H1 (cell line): ENCODE measurements at regions not wholly inside any gene's neighbourhood (a gene's known extent, or its start where the extent isn't known, plus 50 kb on each side); places are given as distances from the start of the nearest gene placed in this dataset.

ENCODE experiments used
- CTCF ChIA-PET: fragments of 300-600 bp; sonication (Branson Sonifier 250); formaldehyde crosslinking; loops from one replicate; lab custom pipeline; 2021; ENCODE audit not compliant: partially characterized antibody; lab: Charles Lee
- POLR2A ChIA-PET: fragments of 300-600 bp; sonication (Branson Sonifier 250); formaldehyde crosslinking; loops from one replicate; lab custom pipeline; 2021; ENCODE audit warnings: inconsistent platforms; ENCODE audit not compliant: partially characterized antibody; lab: Charles Lee
- DNase-seq, 2 experiments: peaks; one replicate each; pipeline versions ENCODE4 v3.0.0 to v3.0.0-alpha.2; 2010 to 2022; ENCODE audit warnings: low spot score in 2 of 2, low read depth in 1 of 2, mixed read lengths in 1 of 2
- FAIRE-seq: peaks from 2 replicates; lab custom pipeline; 2011; peaks lifted over from hg19 to GRCh38; lab: Jason Lieb, UNC
- H2AFZ ChIP-seq: 2 replicates; pipeline ENCODE4 v1.8.1; 2012; ENCODE audit warnings: low read length, inconsistent platforms
- H2AK5ac ChIP-seq: 2 replicates; pipeline ENCODE4 v1.6.1; 2013; ENCODE audit warnings: low read depth, low read length
- H2BK120ac ChIP-seq: replicated peaks from 2 replicates; pipeline ENCODE3; 2013; ENCODE audit warnings: low read depth, low read length, inconsistent platforms
- H2BK12ac ChIP-seq: 2 replicates; pipeline ENCODE4 v1.6.1; 2013; ENCODE audit warnings: low read depth, low read length
- H2BK15ac ChIP-seq: 2 replicates; pipeline ENCODE4 v1.6.1; 2013; ENCODE audit warnings: low read length
- H2BK20ac ChIP-seq: 2 replicates; pipeline ENCODE4 v1.6.1; 2013; ENCODE audit warnings: low read length
- H2BK5ac ChIP-seq: 2 replicates; pipeline ENCODE4 v1.6.1; 2013; ENCODE audit warnings: low read depth, low read length
- H3K14ac ChIP-seq: 2 replicates; pipeline ENCODE4 v1.6.1; 2013; ENCODE audit warnings: inconsistent platforms; ENCODE audit not compliant: insufficient read length
- H3K18ac ChIP-seq: 2 replicates; pipeline ENCODE4 v1.6.1; 2013; ENCODE audit warnings: low read length; ENCODE audit errors: extremely low read depth
- H3K23ac ChIP-seq: 2 replicates; pipeline ENCODE4 v1.6.1; 2013; ENCODE audit warnings: inconsistent platforms; ENCODE audit not compliant: insufficient read length
- H3K23me2 ChIP-seq: 2 replicates; pipeline ENCODE4 v1.6.1; 2013; ENCODE audit warnings: low read depth, low read length
- H3K27ac ChIP-seq: 2 replicates; pipeline ENCODE4 v1.6.1; 2011; ENCODE audit warnings: low read depth, low read length, inconsistent platforms
- H3K27me3 ChIP-seq, 4 experiments: replicated peaks in 1 of 4; 1 replicate in 1 of 4; 2 replicates in 3 of 4; pipeline versions ENCODE4 v1.6.1 to v1.8.1; 2011 to 2013; ENCODE audit warnings: low read length in 3 of 4, mild to moderate bottlenecking in 3 of 4, inconsistent platforms in 2 of 4, mixed read lengths in 2 of 4, moderate library complexity in 1 of 4; ENCODE audit not compliant: control insufficient read depth in 3 of 4, insufficient read depth in 3 of 4; ENCODE audit errors: extremely low read depth in 1 of 4
- H3K36me3 ChIP-seq, 4 experiments: 2 replicates each; pipeline versions ENCODE4 v1.6.1 to v1.8.1; 2011 to 2013; ENCODE audit warnings: mild to moderate bottlenecking in 4 of 4, low read length in 3 of 4, moderate library complexity in 2 of 4, control low read depth in 1 of 4, inconsistent platforms in 1 of 4; ENCODE audit not compliant: insufficient read depth in 4 of 4, control insufficient read depth in 2 of 4
- H3K4ac ChIP-seq: replicated peaks from 2 replicates; pipeline ENCODE3; 2013; ENCODE audit warnings: low read length, low read depth, mixed read lengths, inconsistent platforms; ENCODE audit not compliant: insufficient read length
- H3K4me1 ChIP-seq, 4 experiments: replicated peaks in 1 of 4; 1 replicate in 1 of 4; 2 replicates in 3 of 4; pipeline versions ENCODE4 v1.6.1 to v1.8.1; 2011 to 2013; ENCODE audit warnings: low read length in 3 of 4, inconsistent platforms in 2 of 4, mixed read lengths in 1 of 4; ENCODE audit not compliant: insufficient read depth in 4 of 4, control insufficient read depth in 3 of 4
- H3K4me2 ChIP-seq, 2 experiments: 2 replicates each; pipeline versions ENCODE4 v1.6.1 to v1.8.1; 2011 to 2013; ENCODE audit warnings: low read depth in 2 of 2, low read length in 2 of 2, control low read depth in 1 of 2, inconsistent platforms in 1 of 2, mild to moderate bottlenecking in 1 of 2; ENCODE audit not compliant: insufficient read depth in 1 of 2
- H3K4me3 ChIP-seq, 4 experiments: fragments of 200-600, 300-600 bp in 1 of 4; sonication (generic), shearing (Covaris generic), sonication (Bioruptor Twin) in 1 of 4; 2 replicates each; pipeline versions ENCODE4 v1.5.1 to v1.8.1; 2011 to 2016; ENCODE audit warnings: low read length in 4 of 4, low read depth in 3 of 4, control low read depth in 2 of 4, inconsistent platforms in 2 of 4, mild to moderate bottlenecking in 2 of 4, mixed read lengths in 1 of 4, moderate library complexity in 1 of 4; ENCODE audit not compliant: insufficient read depth in 2 of 4; ENCODE audit errors: extremely low read depth in 1 of 4
- H3K56ac ChIP-seq: replicated peaks from 2 replicates; pipeline ENCODE3; 2013; ENCODE audit warnings: low read depth, mild to moderate bottlenecking, mixed read lengths, low read length, inconsistent platforms; ENCODE audit not compliant: insufficient read length
- H3K79me1 ChIP-seq: 2 replicates; pipeline ENCODE4 v1.6.1; 2013; ENCODE audit warnings: low read depth, low read length, control low read depth
- H3K79me2 ChIP-seq, 2 experiments: 2 replicates each; pipeline versions ENCODE4 v1.6.1 to v1.8.1; 2012 to 2013; ENCODE audit warnings: low read length in 2 of 2, mild to moderate bottlenecking in 2 of 2, inconsistent platforms in 1 of 2; ENCODE audit not compliant: insufficient read depth in 2 of 2, control insufficient read depth in 1 of 2
- H3K9ac ChIP-seq, 4 experiments: replicated peaks in 1 of 4; 1 replicate in 1 of 4; 2 replicates in 3 of 4; pipeline versions ENCODE4 v1.6.1 to v1.8.1; 2011 to 2013; ENCODE audit warnings: low read depth in 3 of 4, low read length in 3 of 4, control low read depth in 2 of 4, mild to moderate bottlenecking in 2 of 4, moderate library complexity in 2 of 4, inconsistent platforms in 1 of 4; ENCODE audit errors: extremely low read depth in 1 of 4
- H3K9me3 ChIP-seq, 2 experiments: 2 replicates each; pipeline versions ENCODE4 v1.6.1 to v1.8.1; 2012 to 2013; ENCODE audit warnings: mild to moderate bottlenecking in 2 of 2, moderate library complexity in 2 of 2, control low read depth in 1 of 2, inconsistent platforms in 1 of 2, low read depth in 1 of 2, low read length in 1 of 2, mixed read lengths in 1 of 2; ENCODE audit not compliant: insufficient read depth in 2 of 2
- H4K20me1 ChIP-seq, 2 experiments: replicated peaks in 1 of 2; 2 replicates each; pipeline versions ENCODE3 to v1.8.1; 2011 to 2013; ENCODE audit warnings: inconsistent platforms in 2 of 2, low read length in 2 of 2, mild to moderate bottlenecking in 1 of 2; ENCODE audit not compliant: insufficient read depth in 2 of 2, control insufficient read depth in 1 of 2
- H4K5ac ChIP-seq: 2 replicates; pipeline ENCODE4 v1.6.1; 2013; ENCODE audit warnings: low read length, low read depth, mixed read lengths, inconsistent platforms; ENCODE audit not compliant: insufficient read length
- H4K8ac ChIP-seq: 2 replicates; pipeline ENCODE4 v1.8.0; 2013; ENCODE audit warnings: mild to moderate bottlenecking, moderate library complexity, low read length, inconsistent platforms; ENCODE audit not compliant: insufficient read depth; ENCODE audit errors: extremely low read depth
- H4K91ac ChIP-seq: replicated peaks from 2 replicates; pipeline ENCODE3; 2013; ENCODE audit warnings: low read length, mixed read lengths, inconsistent platforms; ENCODE audit not compliant: insufficient read length
- ASH2L ChIP-seq: fragments of 200-600, 300-600 bp; sonication (generic); IDR thresholded peaks from one replicate; pipeline ENCODE4 v1.7.1; 2017; ENCODE audit warnings: low read length
- BCL11A ChIP-seq, 2 experiments: IDR thresholded peaks; one replicate each; pipeline ENCODE4 v1.6.1; 2011; ENCODE audit warnings: low read depth in 2 of 2, low read length in 2 of 2, mild to moderate bottlenecking in 2 of 2
- BRCA1 ChIP-seq: IDR thresholded peaks from 2 replicates; pipeline ENCODE4 v1.6.1; 2012; ENCODE audit warnings: low read depth, low read length, improper control_type of control experiment
- CHD1 ChIP-seq: IDR thresholded peaks from 2 replicates; pipeline ENCODE4 v1.6.1; 2012; ENCODE audit warnings: low read depth, low read length, improper control_type of control experiment
- GABPA ChIP-seq: IDR thresholded peaks from 2 replicates; pipeline ENCODE4 v1.6.1; 2011; ENCODE audit warnings: mild to moderate bottlenecking, low read length, moderate library complexity, borderline replicate concordance; ENCODE audit not compliant: insufficient read depth
- HDAC2 ChIP-seq, 2 experiments: fragments of 300-600 bp in 1 of 2; sonication (generic) in 1 of 2; IDR thresholded peaks; 2 replicates each; pipeline ENCODE4 v1.6.1; 2011 to 2012; ENCODE audit warnings: low read depth in 2 of 2, low read length in 2 of 2, mild to moderate bottlenecking in 2 of 2, moderate library complexity in 2 of 2, borderline replicate concordance in 1 of 2, inconsistent platforms in 1 of 2
- HDAC6 ChIP-seq: IDR thresholded peaks from one replicate; pipeline ENCODE4 v1.7.1; 2012; ENCODE audit warnings: low read depth, mild to moderate bottlenecking, inconsistent platforms, low read length, moderate library complexity
- KDM4A ChIP-seq: IDR thresholded peaks from one replicate; pipeline ENCODE4 v1.7.1; 2012; ENCODE audit warnings: low read depth, mild to moderate bottlenecking, moderate library complexity, low read length, inconsistent platforms; ENCODE audit not compliant: severe bottlenecking
- POLR2A ChIP-seq, 2 experiments: IDR thresholded peaks; 1 replicate in 1 of 2; 2 replicates in 1 of 2; pipeline ENCODE4 v1.6.1; 2011; ENCODE audit warnings: low read depth in 2 of 2, low read length in 2 of 2, mild to moderate bottlenecking in 2 of 2; ENCODE audit errors: control extremely low read depth in 1 of 2
- RFX5 ChIP-seq: IDR thresholded peaks from 2 replicates; pipeline ENCODE4 v1.6.1; 2011; ENCODE audit warnings: low read depth, low read length, improper control_type of control experiment, borderline replicate concordance
- SAP30 ChIP-seq: fragments of 300-600 bp; sonication (generic); IDR thresholded peaks from 2 replicates; pipeline ENCODE4 v1.7.1; 2012; ENCODE audit warnings: low read length, moderate library complexity, mild to moderate bottlenecking, inconsistent platforms; ENCODE audit not compliant: insufficient read depth, insufficient replicate concordance
- ZNF274 ChIP-seq: IDR thresholded peaks from 2 replicates; pipeline ENCODE4 v1.7.0; 2012; ENCODE audit warnings: low read length, borderline replicate concordance; ENCODE audit errors: extremely low read depth
- WGBS, 2 experiments: shearing (Covaris generic) in 1 of 2; methylation state at CpG; one replicate each; pipeline versions ENCODE4 v1.1.6 to v1.1.7; 2013 to 2015; ENCODE audit warnings: low lambda C conversion rate in 2 of 2, mixed read lengths in 2 of 2, inconsistent platforms in 1 of 2, low coverage in 1 of 2, missing lambda C conversion rate in 1 of 2; ENCODE audit not compliant: insufficient replicate concordance in 2 of 2, insufficient coverage in 1 of 2, insufficient read length in 1 of 2; ENCODE audit errors: extremely low coverage in 1 of 2, missing lambda C conversion rate in 1 of 2; 5-methylcytosine and 5-hydroxymethylcytosine counted together
- TF ChIP-seq, protein P1 (sequence below), 3 experiments: IDR thresholded peaks; 1 replicate in 2 of 3; 2 replicates in 1 of 3; pipeline versions ENCODE4 v1.5.1 to v1.6.1; 2011; ENCODE audit warnings: low read length in 3 of 3, mild to moderate bottlenecking in 3 of 3, inconsistent platforms in 2 of 3, low read depth in 1 of 3, moderate library complexity in 1 of 3; ENCODE audit not compliant: insufficient read depth in 1 of 3; ENCODE audit errors: control extremely low read depth in 1 of 3

DNA sequence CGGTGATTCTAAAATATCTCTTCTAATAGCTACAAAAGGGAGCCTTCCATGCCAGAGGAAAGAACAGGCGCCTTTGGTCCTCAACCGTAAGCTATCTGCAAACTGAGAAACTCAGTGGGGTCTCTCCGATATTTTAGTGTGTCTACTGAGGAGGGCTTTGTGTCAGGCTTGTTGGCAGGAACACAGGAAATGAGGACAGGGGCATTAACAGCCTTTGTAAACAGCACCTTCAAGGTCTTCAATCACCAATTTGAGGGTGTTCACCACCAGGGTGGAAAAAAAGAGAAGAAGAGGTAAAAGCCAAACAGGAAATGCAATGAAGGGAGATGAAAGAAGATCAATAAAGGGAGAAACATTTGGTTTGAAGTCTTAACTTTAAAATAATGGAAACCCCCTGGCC lies 580.1 kb upstream of the SALL1 start:
- Histone ChIP-seq H3K14ac (no peak overlapping the region), H2BK120ac (no peak overlapping the region), H3K36me3 (no peaks in the 10 kb centered on the region), H3K23me2 (no peaks in the 10 kb centered on the region), H3K9me3 (no peaks in the 10 kb centered on the region), H3K27ac (no peak overlapping the region), H3K4me1 (peaks cover 0 to 4% (median 0%) of the 10 kb centered on the region in 4 experiments; a peak in 2 of 7 replicates), H2BK5ac (no peak overlapping the region), H3K79me1 (no peaks in the 10 kb centered on the region), H3K4me3 (no peak overlapping the region), H2BK20ac (no peak overlapping the region), H3K23ac (no peak overlapping the region), H4K91ac (no peak overlapping the region), H2AK5ac (no peak overlapping the region), H3K4me2 (no peak overlapping the region), H3K18ac (no peak overlapping the region), H3K79me2 (no peaks in the 10 kb centered on the region), H4K8ac (no peak overlapping the region), H4K20me1 (no peaks in the 10 kb centered on the region), H4K5ac (no peak overlapping the region), H2BK12ac (no peak overlapping the region), H2BK15ac (no peak overlapping the region), H2AFZ (no peak overlapping the region), H3K9ac (no peak overlapping the region), H3K56ac (no peak overlapping the region), H3K4ac (no peak overlapping the region), H3K27me3 (no peaks in the 10 kb centered on the region)
- ChIA-PET CTCF (no interaction called here), POLR2A (no interaction called here)
- FAIRE-seq (no peak), DNase-seq (no peak)
- 89% methylated on average over 3 of the region's 4 CpGs; no CpG with 5 or more reads in 1 of the 2 experiments for WGBS, 2 experiments
- TF ChIP-seq POLR2A (IDR thresholded peaks at IDR 0.05; ENCODE audit: control extremely low read depth in 1 of 2, low read depth in 2 of 2, low read length in 2 of 2) (no peak), CHD1 (no peak), HDAC2 (IDR thresholded peaks at IDR 0.05; ENCODE audit: borderline replicate concordance in 1 of 2, low read depth in 2 of 2, low read length in 2 of 2) (no peak), BCL11A (IDR thresholded peaks at IDR 0.05; ENCODE audit: low read depth in 2 of 2, low read length in 2 of 2) (no peak), HDAC6 (no peak), RFX5 (no peak), BRCA1 (no peak), KDM4A (no peak), GABPA (no peak), SAP30 (no peak), ASH2L (no peak), ZNF274 (no peak)
- TF ChIP-seq, protein P1, sequence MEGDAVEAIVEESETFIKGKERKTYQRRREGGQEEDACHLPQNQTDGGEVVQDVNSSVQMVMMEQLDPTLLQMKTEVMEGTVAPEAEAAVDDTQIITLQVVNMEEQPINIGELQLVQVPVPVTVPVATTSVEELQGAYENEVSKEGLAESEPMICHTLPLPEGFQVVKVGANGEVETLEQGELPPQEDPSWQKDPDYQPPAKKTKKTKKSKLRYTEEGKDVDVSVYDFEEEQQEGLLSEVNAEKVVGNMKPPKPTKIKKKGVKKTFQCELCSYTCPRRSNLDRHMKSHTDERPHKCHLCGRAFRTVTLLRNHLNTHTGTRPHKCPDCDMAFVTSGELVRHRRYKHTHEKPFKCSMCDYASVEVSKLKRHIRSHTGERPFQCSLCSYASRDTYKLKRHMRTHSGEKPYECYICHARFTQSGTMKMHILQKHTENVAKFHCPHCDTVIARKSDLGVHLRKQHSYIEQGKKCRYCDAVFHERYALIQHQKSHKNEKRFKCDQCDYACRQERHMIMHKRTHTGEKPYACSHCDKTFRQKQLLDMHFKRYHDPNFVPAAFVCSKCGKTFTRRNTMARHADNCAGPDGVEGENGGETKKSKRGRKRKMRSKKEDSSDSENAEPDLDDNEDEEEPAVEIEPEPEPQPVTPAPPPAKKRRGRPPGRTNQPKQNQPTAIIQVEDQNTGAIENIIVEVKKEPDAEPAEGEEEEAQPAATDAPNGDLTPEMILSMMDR (IDR thresholded peaks at IDR 0.05; ENCODE audit: control extremely low read depth in 1 of 3, insufficient read depth in 1 of 3, low read depth in 1 of 3, low read length in 3 of 3): no peak
